GM12878 (cell line): ENCODE measurements at regions not wholly inside any gene's neighbourhood (a gene's known extent, or its start where the extent isn't known, plus 50 kb on each side); places are given as distances from the start of the nearest gene placed in this dataset.

Experiments
- BRCA1 ChIP-seq: IDR thresholded peaks from 2 replicates; pipeline ENCODE4 v1.6.1; 2011; ENCODE audit warnings: low read depth, low read length, improper control_type of control experiment
- CEBPB ChIP-seq, 2 experiments: fragments of 150-350 bp in 1 of 2; IDR thresholded peaks; 2 replicates each; pipeline ENCODE4 v1.6.1; 2012 to 2014; ENCODE audit warnings: low read depth in 2 of 2, low read length in 2 of 2, borderline replicate concordance in 1 of 2, inconsistent platforms in 1 of 2
- EP300 ChIP-seq, 2 experiments: fragments of 150-350 bp in 1 of 2; IDR thresholded peaks; 2 replicates each; pipeline ENCODE4 v1.6.1; 2011 to 2012; ENCODE audit warnings: low read depth in 2 of 2, low read length in 2 of 2, borderline replicate concordance in 1 of 2, improper control_type of control experiment in 1 of 2, inconsistent platforms in 1 of 2; ENCODE audit not compliant: control insufficient read depth in 1 of 2
- EZH2 ChIP-seq: IDR thresholded peaks from 2 replicates; pipeline ENCODE4 v1.6.1; 2012; ENCODE audit warnings: low read depth, mild to moderate bottlenecking, control low read depth, inconsistent platforms, low read length, borderline replicate concordance; ENCODE audit not compliant: control insufficient read depth
- GABPA ChIP-seq: IDR thresholded peaks from 2 replicates; pipeline ENCODE4 v1.6.1; 2014; ENCODE audit warnings: antibody characterized with exemption, low read depth, mild to moderate bottlenecking, inconsistent platforms
- NFXL1 ChIP-seq: fragments of 450-650 bp; IDR thresholded peaks from 2 replicates; pipeline ENCODE4 v1.6.1; 2017; ENCODE audit warnings: antibody characterized with exemption, mild to moderate bottlenecking, borderline replicate concordance
- POLR2A ChIP-seq: IDR thresholded peaks from 2 replicates; pipeline ENCODE4 v1.6.1; 2011; ENCODE audit warnings: low read depth, mild to moderate bottlenecking, low read length
- RCOR1 ChIP-seq: conservative IDR thresholded peaks from 2 replicates; pipeline ENCODE4 v1.6.1; 2012; ENCODE audit warnings: low read depth, low read length, improper control_type of control experiment
- RELA ChIP-seq: fragments of 450-650 bp; IDR thresholded peaks from 2 replicates; pipeline ENCODE4 v1.8.0; 2014; ENCODE audit warnings: borderline replicate concordance; ENCODE audit not compliant: partially characterized antibody
- SUZ12 ChIP-seq: fragments of 200-600 bp; sonication (generic); IDR thresholded peaks from one replicate; pipeline ENCODE4 v1.6.1; 2018; ENCODE audit warnings: antibody characterized with exemption, mild to moderate bottlenecking; ENCODE audit not compliant: unreplicated experiment
- WRNIP1 ChIP-seq: IDR thresholded peaks from 2 replicates; pipeline ENCODE4 v1.6.1; 2011; ENCODE audit warnings: low read depth, low read length, improper control_type of control experiment, borderline replicate concordance
- YY1 ChIP-seq: IDR thresholded peaks from 2 replicates; pipeline ENCODE4 v1.6.1; 2011; ENCODE audit warnings: low read depth, mild to moderate bottlenecking, low read length
- TF ChIP-seq, protein P1 (sequence below), 3 experiments: IDR thresholded peaks in 2 of 3; conservative IDR thresholded peaks in 1 of 3; 2 replicates each; pipeline ENCODE4 v1.5.1; 2011; ENCODE audit warnings: low read depth in 3 of 3, low read length in 3 of 3, mild to moderate bottlenecking in 3 of 3, control low read depth in 2 of 3, moderate library complexity in 2 of 3, inconsistent platforms in 1 of 3, mixed read lengths in 1 of 3; ENCODE audit not compliant: control insufficient read depth in 2 of 3, insufficient read depth in 1 of 3; ENCODE audit errors: extremely low read depth in 1 of 3
- TF ChIP-seq, protein P2 (sequence below): fragments of 150-350 bp; IDR thresholded peaks from 2 replicates; pipeline ENCODE4 v1.6.1; 2016; ENCODE audit warnings: low read depth, low read length

DNA sequence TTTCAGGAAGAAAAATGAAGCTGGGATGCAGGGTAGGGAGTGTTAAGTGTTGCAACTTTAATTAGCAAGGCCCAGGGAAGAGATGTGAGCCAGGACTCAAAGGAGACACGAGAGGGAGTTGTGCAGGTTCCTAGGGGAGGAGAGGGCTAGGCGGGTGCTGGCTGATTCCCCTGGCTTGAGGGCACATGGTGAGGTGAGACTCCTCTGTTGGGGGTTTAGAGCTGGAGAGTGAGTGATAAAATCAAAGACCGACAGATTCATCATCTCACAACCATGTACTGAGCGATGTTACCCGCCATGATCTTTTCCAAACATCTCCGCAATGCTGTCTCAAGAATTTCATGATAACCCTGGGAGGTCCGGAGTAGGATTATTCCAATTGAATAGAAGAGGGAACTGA lies 161.8 kb upstream of the CSF3R start:
- no peak for TF ChIP-seq SUZ12
- TF ChIP-seq EZH2 = no peak
- no peak for TF ChIP-seq POLR2A
- no peak for TF ChIP-seq YY1
- no peak for TF ChIP-seq EP300 (IDR thresholded peaks at IDR 0.05; ENCODE audit: borderline replicate concordance in 1 of 2, control insufficient read depth in 1 of 2, low read depth in 2 of 2, low read length in 2 of 2)
- TF ChIP-seq, protein P1, sequence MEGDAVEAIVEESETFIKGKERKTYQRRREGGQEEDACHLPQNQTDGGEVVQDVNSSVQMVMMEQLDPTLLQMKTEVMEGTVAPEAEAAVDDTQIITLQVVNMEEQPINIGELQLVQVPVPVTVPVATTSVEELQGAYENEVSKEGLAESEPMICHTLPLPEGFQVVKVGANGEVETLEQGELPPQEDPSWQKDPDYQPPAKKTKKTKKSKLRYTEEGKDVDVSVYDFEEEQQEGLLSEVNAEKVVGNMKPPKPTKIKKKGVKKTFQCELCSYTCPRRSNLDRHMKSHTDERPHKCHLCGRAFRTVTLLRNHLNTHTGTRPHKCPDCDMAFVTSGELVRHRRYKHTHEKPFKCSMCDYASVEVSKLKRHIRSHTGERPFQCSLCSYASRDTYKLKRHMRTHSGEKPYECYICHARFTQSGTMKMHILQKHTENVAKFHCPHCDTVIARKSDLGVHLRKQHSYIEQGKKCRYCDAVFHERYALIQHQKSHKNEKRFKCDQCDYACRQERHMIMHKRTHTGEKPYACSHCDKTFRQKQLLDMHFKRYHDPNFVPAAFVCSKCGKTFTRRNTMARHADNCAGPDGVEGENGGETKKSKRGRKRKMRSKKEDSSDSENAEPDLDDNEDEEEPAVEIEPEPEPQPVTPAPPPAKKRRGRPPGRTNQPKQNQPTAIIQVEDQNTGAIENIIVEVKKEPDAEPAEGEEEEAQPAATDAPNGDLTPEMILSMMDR (IDR thresholded peaks at IDR 0.05 in 2 of 3, conservative IDR thresholded peaks at IDR 0.05 in 1 of 3; ENCODE audit: control insufficient read depth in 2 of 3, extremely low read depth in 1 of 3, insufficient read depth in 1 of 3, low read depth in 3 of 3, low read length in 3 of 3) = no peak
- TF ChIP-seq NFXL1 = no peak
- no peak for TF ChIP-seq WRNIP1
- TF ChIP-seq BRCA1 = no peak
- TF ChIP-seq GABPA = no peak
- no peak for TF ChIP-seq RELA
- no peak for TF ChIP-seq RCOR1
- TF ChIP-seq, protein P2, sequence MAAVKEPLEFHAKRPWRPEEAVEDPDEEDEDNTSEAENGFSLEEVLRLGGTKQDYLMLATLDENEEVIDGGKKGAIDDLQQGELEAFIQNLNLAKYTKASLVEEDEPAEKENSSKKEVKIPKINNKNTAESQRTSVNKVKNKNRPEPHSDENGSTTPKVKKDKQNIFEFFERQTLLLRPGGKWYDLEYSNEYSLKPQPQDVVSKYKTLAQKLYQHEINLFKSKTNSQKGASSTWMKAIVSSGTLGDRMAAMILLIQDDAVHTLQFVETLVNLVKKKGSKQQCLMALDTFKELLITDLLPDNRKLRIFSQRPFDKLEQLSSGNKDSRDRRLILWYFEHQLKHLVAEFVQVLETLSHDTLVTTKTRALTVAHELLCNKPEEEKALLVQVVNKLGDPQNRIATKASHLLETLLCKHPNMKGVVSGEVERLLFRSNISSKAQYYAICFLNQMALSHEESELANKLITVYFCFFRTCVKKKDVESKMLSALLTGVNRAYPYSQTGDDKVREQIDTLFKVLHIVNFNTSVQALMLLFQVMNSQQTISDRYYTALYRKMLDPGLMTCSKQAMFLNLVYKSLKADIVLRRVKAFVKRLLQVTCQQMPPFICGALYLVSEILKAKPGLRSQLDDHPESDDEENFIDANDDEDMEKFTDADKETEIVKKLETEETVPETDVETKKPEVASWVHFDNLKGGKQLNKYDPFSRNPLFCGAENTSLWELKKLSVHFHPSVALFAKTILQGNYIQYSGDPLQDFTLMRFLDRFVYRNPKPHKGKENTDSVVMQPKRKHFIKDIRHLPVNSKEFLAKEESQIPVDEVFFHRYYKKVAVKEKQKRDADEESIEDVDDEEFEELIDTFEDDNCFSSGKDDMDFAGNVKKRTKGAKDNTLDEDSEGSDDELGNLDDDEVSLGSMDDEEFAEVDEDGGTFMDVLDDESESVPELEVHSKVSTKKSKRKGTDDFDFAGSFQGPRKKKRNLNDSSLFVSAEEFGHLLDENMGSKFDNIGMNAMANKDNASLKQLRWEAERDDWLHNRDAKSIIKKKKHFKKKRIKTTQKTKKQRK = no peak
- TF ChIP-seq CEBPB (IDR thresholded peaks at IDR 0.05; ENCODE audit: borderline replicate concordance in 1 of 2, low read depth in 2 of 2, low read length in 2 of 2) = no peak
